ENCODE measurements at regions not wholly inside any gene's neighbourhood (a gene's known extent, or its start where the extent isn't known, plus 50 kb on each side); places are given as distances from the start of the nearest gene placed in this dataset.

- H3K9me3 ChIP-seq (replicated peaks in 1 of 3) = no peaks in the 10 kb centered on the region
- whole genome bisulfite sequencing, 4 donors = 78 to 88% (median 82%) methylated on average over 5 of the region's 5 CpGs
- no peaks in the 10 kb centered on the region for H3K36me3 ChIP-seq (replicated peaks in 1 of 2)
- H3K27me3 ChIP-seq = no peaks in the 10 kb centered on the region
- no peak overlapping the region for H3K27ac ChIP-seq
- intact Hi-C loops (cut with DNase I) = no loop called here
- H3K4me1 ChIP-seq (replicated peaks in 1 of 2) = no peaks in the 10 kb centered on the region
- H3K4me3 ChIP-seq = no peak overlapping the region
- DNase-seq = no peak
- TF ChIP-seq CTCF (IDR thresholded peaks at IDR 0.05) (no peak), POLR2A (IDR thresholded peaks at IDR 0.05) (no peak)
Observed at GRCh38 chr5:168064457-168064856, 227.0 kb upstream of the WWC1 start.

- Histone ChIP-seq H3K27me3 (no peaks in the 10 kb centered on the region), H3K27ac (no peak overlapping the region), H3K4me3 (no peak overlapping the region), H3K4me1 (replicated peaks in 1 of 2) (no peaks in the 10 kb centered on the region), H3K9me3 (replicated peaks in 1 of 3) (no peaks in the 10 kb centered on the region), H3K36me3 (replicated peaks in 1 of 2) (no peaks in the 10 kb centered on the region)
- DNase-seq = no peak
- TF ChIP-seq POLR2A (IDR thresholded peaks at IDR 0.05) (no peak), CTCF (IDR thresholded peaks at IDR 0.05) (no peak)
- intact Hi-C loops (cut with DNase I) = no loop called here
- 81 to 86% (median 83%) methylated on average over 8 of the region's 8 CpGs for WGBS, 4 donors
Observed at GRCh38 chr5:168064933-168065622, 226.4 kb upstream of the WWC1 start.

- 75 to 81% (median 78%) methylated on average over 5 of the region's 5 CpGs for WGBS, 4 donors
- Histone ChIP-seq H3K4me3 (no peak overlapping the region), H3K36me3 (replicated peaks in 1 of 2) (no peaks in the 10 kb centered on the region), H3K27ac (no peak overlapping the region), H3K27me3 (no peaks in the 10 kb centered on the region), H3K9me3 (replicated peaks in 1 of 3) (no peaks in the 10 kb centered on the region), H3K4me1 (replicated peaks in 1 of 2) (no peaks in the 10 kb centered on the region)
- intact Hi-C loops (cut with DNase I) = no loop called here
- no peak for DNase-seq
- no peak for TF ChIP-seq CTCF (IDR thresholded peaks at IDR 0.05)
- no peak for TF ChIP-seq POLR2A (IDR thresholded peaks at IDR 0.05)
Observed at GRCh38 chr5:168066536-168067208, 224.8 kb upstream of the WWC1 start.

- H3K27me3 ChIP-seq = no peaks in the 10 kb centered on the region
- no peak overlapping the region for H3K27ac ChIP-seq
- H3K36me3 ChIP-seq (replicated peaks in 1 of 2) = no peaks in the 10 kb centered on the region
- no peak for DNase-seq
- WGBS, 4 donors = 56 to 86% (median 72%) methylated on average over 1 of the region's 1 CpG
- TF ChIP-seq POLR2A (IDR thresholded peaks at IDR 0.05) = no peak
- TF ChIP-seq CTCF (IDR thresholded peaks at IDR 0.05) = no peak
- H3K9me3 ChIP-seq (replicated peaks in 1 of 3) = no peaks in the 10 kb centered on the region
- intact Hi-C loops (cut with DNase I) = no loop called here
- H3K4me3 ChIP-seq = no peak overlapping the region
- H3K4me1 ChIP-seq (replicated peaks in 1 of 2) = no peaks in the 10 kb centered on the region
Observed at GRCh38 chr5:168070761-168071160, 220.7 kb upstream of the WWC1 start.
